SKM-1 (cell line): ENCODE measurements at regions not wholly inside any gene's neighbourhood (a gene's known extent, or its start where the extent isn't known, plus 50 kb on each side); places are given as distances from the start of the nearest gene placed in this dataset.
"Not testable (repeated sequence)": the region's sequence is repeated elsewhere in the genome, so short reads cannot be mapped to it uniquely, and the experiment has no call there.

ENCODE experiments used
- DNase-seq: peaks from one replicate; lab custom pipeline; 2025; ENCODE audit not compliant: unreplicated experiment; lab: John Stamatoyannopoulos, UW

GRCh38 chr4:66750273-66750672 lies 795.0 kb downstream of the CENPC start:
- no peak for DNase-seq

GRCh38 chr4:66746918-66747317 lies 798.4 kb downstream of the CENPC start:
- not testable (repeated sequence) for DNase-seq

- DNase-seq, result no peak
Observed at GRCh38 chr4:66741081-66741480, 804.2 kb downstream of the CENPC start.

GRCh38 chr4:66736606-66737005 lies 808.7 kb downstream of the CENPC start:
- DNase-seq, result no peak

- no peak for DNase-seq
Observed at GRCh38 chr4:66728280-66728679, 817.0 kb downstream of the CENPC start.

- DNase-seq, result not testable (repeated sequence)
Observed at GRCh38 chr4:66712301-66712921, 832.9 kb downstream of the CENPC start.

GRCh38 chr4:66704243-66704642 lies 841.1 kb downstream of the CENPC start:
- no peak for DNase-seq

- DNase-seq, result no peak
Observed at GRCh38 chr4:66694739-66695138, 850.6 kb downstream of the CENPC start.

- no peak for DNase-seq
Observed at GRCh38 chr4:66693694-66694093, 851.6 kb downstream of the CENPC start.

- DNase-seq, result no peak
Observed at GRCh38 chr4:66691101-66691500, 854.2 kb downstream of the CENPC start.

GRCh38 chr4:66688674-66689073 lies 856.6 kb downstream of the CENPC start:
- DNase-seq, result no peak

- no peak for DNase-seq
Observed at GRCh38 chr4:66687459-66687858, 857.8 kb downstream of the CENPC start.

- DNase-seq, result no peak
Observed at GRCh38 chr4:66681962-66682361, 863.3 kb downstream of the CENPC start.

GRCh38 chr4:66667249-66667648 lies 878.1 kb downstream of the CENPC start:
- DNase-seq, result no peak

GRCh38 chr4:66662620-66663019 lies 882.7 kb downstream of the CENPC start:
- no peak for DNase-seq

- no peak for DNase-seq
Observed at GRCh38 chr4:66658809-66659208, 886.5 kb downstream of the CENPC start.

GRCh38 chr4:66655505-66655904 lies 889.8 kb downstream of the CENPC start:
- no peak for DNase-seq

- DNase-seq, result no peak
Observed at GRCh38 chr4:66653937-66654336, 891.4 kb downstream of the CENPC start.

GRCh38 chr4:66649236-66649635 lies 896.1 kb downstream of the CENPC start:
- no peak for DNase-seq

GRCh38 chr4:66647926-66648325 lies 897.4 kb downstream of the CENPC start:
- DNase-seq, result no peak

- no peak for DNase-seq
Observed at GRCh38 chr4:66647476-66647875, 897.8 kb downstream of the CENPC start.

- DNase-seq, result no peak
Observed at GRCh38 chr4:66640233-66640990, 904.9 kb downstream of the CENPC start.

GRCh38 chr4:66639361-66639760 lies 905.9 kb downstream of the CENPC start:
- DNase-seq, result no peak
